GM23248 (cell line): ENCODE measurements at regions not wholly inside any gene's neighbourhood (a gene's known extent, or its start where the extent isn't known, plus 50 kb on each side); places are given as distances from the start of the nearest gene placed in this dataset.

Experiments used
- EZH2 ChIP-seq: fragments of 200-600 bp; sonication (generic); IDR thresholded peaks from 2 replicates; pipeline ENCODE4 v1.6.1; 2018; ENCODE audit warnings: antibody characterized with exemption, mild to moderate bottlenecking; ENCODE audit not compliant: insufficient read depth, poor library complexity, severe bottlenecking
- EZH2phosphoT487 ChIP-seq: fragments of 200-600 bp; sonication (generic); IDR thresholded peaks from 2 replicates; pipeline ENCODE4 v1.6.1; 2018; ENCODE audit warnings: antibody characterized with exemption, moderate library complexity, mild to moderate bottlenecking, low read depth; ENCODE audit not compliant: insufficient read depth

DNA sequence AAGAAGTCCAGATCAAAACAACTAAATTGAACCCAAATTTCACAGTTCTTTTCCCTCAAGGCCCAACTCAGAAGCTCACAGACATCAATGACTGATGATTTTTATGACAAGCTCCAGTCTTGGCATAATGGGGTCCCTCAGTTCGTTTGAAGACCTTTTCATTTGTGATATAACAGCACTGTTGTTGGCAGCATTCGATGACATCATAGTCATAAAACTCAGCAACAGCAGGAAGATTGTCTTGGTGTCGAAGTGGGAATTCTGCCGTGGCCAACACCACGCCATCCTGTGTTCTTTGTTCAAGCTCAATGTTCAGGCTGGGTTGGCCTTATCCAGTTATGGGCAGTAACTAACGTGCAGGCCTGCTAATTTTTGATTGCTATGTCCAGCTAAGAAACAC, 261.7 kb downstream of the C7orf25 start:
- no peak for TF ChIP-seq EZH2phosphoT487
- no peak for TF ChIP-seq EZH2
